Activated naive CD8-positive, alpha-beta T cell treated with anti-CD3 and anti-CD28 coated beads, Interleukin-2, amount 50 U/mL, for 24 hours (primary cell): ENCODE measurements at regions not wholly inside any gene's neighbourhood (a gene's known extent, or its start where the extent isn't known, plus 50 kb on each side); places are given as distances from the start of the nearest gene placed in this dataset.
"Not testable (repeated sequence)": the region's sequence is repeated elsewhere in the genome, so short reads cannot be mapped to it uniquely, and the experiment has no call there.

Source experiments
- ATAC-seq: fragments of 150-1000 bp; cut with Tn5 transposase; one replicate; pipeline ENCODE4 v1.10.0; 2021
- DNase-seq: peaks from one replicate; pipeline ENCODE4 v3.0.0; 2021
- H3K27ac Mint-ChIP-seq: one replicate; pipeline ENCODE4 v1.8.0; 2021; ENCODE audit warnings: mild to moderate bottlenecking, mixed read lengths
- H3K27me3 Mint-ChIP-seq: one replicate; pipeline ENCODE4 v1.8.0; 2021; ENCODE audit warnings: mixed read lengths
- H3K36me3 Mint-ChIP-seq: one replicate; pipeline ENCODE4 v1.8.0; 2021; ENCODE audit warnings: low read depth, mixed read lengths
- H3K4me1 Mint-ChIP-seq: one replicate; pipeline ENCODE4 v1.8.0; 2021; ENCODE audit warnings: mixed read lengths
- H3K4me3 Mint-ChIP-seq: one replicate; pipeline ENCODE4 v1.8.0; 2021; ENCODE audit warnings: mild to moderate bottlenecking, moderate library complexity, mixed read lengths
- H3K9me3 Mint-ChIP-seq: one replicate; pipeline ENCODE4 v1.8.0; 2021; ENCODE audit warnings: mixed read lengths

DNA sequence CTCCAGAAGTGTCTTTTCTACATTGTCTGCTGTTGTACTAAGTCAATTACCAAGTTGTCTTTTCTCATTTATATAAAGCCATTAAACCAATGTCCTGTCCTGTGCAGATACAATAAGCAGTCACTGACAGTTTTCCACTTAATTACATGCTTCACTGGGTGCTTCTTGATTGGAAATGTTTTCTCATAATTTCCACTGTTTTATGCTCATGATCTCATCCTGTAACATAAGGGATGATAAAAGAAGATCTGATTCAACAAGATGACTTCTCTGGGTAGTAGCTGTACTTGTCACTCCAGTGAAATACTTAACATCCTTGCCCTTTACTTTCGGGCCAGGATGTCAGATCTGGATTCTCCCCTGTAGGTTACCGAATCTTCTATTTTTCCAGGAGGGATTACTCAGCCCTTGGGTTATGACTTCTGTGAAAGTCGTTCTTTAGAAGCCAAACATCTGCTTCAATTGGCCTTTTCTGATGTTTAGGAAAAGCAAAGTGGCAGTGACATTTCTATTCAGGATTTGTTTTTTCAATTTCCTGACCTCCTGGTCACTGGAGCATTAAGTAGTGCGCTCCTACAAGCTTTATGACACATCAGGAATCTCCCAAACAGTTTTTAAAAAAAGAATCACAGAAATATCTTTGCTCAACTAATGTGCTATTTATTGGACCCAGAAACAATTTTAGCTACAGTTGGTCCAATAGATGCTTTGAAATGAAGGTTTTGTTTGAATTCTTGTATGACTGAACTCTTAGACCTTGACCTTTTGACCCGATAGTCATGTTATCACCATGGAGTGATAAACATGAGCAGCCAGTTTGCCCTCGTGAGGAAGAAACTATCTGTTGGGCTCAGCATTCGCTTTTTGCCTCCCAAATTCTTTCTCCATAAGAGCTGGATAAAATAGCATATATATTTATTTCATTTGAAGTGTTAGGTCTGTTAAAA is 234.5 kb upstream of the SSTR1 start:
- peaks cover 2% of the 10 kb centered on the region for H3K27me3 Mint-ChIP-seq
- H3K9me3 Mint-ChIP-seq = no peaks in the 10 kb centered on the region
- ATAC-seq = no peak
- H3K4me3 Mint-ChIP-seq = no peak overlapping the region
- H3K27ac Mint-ChIP-seq = no peak overlapping the region
- no peak for DNase-seq
- peaks cover 4% of the 10 kb centered on the region for H3K4me1 Mint-ChIP-seq
- H3K36me3 Mint-ChIP-seq = no peaks in the 10 kb centered on the region

DNA sequence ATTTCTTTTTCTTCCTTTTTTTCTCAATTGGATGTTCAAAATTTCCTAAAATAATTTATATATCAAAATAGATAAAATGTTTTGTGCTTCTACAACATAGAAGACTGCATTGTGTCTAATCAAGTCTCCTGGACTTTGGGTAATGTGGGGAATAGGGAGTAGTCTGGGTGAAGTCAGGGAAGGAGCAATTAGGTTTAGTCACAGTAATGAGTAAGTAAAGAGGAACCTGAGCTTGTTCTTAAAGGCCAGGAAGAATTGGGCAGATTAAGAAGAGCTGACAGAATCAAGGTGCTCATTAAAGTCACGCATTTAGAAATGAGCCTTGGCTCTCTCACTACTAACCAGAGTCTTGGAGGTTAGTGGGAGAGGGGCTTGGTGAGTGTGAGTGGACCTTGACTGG is 233.3 kb upstream of the SSTR1 start:
- Mint-ChIP-seq H3K9me3 (no peaks in the 10 kb centered on the region), H3K4me1 (peaks cover 4% of the 10 kb centered on the region), H3K27ac (no peak overlapping the region), H3K4me3 (no peak overlapping the region), H3K36me3 (no peaks in the 10 kb centered on the region), H3K27me3 (peaks cover 2% of the 10 kb centered on the region)
- DNase-seq (no peak), ATAC-seq (no peak)

DNA sequence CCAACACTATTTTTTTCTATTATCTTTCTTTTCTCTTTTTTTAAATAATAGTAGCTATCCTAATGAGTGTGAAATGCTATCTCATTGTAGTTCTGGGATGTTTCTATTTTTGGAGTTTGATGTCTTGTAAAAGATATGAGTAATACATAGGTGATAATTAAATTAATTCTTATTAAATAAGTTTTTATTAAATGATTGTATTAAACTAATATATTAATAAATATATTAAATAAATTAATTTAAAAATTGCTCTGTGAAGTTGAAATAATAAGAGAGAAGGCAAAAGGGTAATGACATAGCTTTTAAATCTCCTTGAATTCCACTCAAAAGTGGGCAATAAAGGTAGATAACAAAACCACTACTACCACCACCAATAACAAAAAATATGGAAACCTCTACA is 230.2 kb upstream of the SSTR1 start:
- H3K4me3 Mint-ChIP-seq = no peak overlapping the region
- H3K4me1 Mint-ChIP-seq = no peaks in the 10 kb centered on the region
- peaks cover 2% of the 10 kb centered on the region for H3K36me3 Mint-ChIP-seq
- no peak for ATAC-seq
- H3K27ac Mint-ChIP-seq = no peak overlapping the region
- no peak for DNase-seq
- H3K9me3 Mint-ChIP-seq = peaks cover 11% of the 10 kb centered on the region
- peaks cover 2% of the 10 kb centered on the region for H3K27me3 Mint-ChIP-seq

DNA sequence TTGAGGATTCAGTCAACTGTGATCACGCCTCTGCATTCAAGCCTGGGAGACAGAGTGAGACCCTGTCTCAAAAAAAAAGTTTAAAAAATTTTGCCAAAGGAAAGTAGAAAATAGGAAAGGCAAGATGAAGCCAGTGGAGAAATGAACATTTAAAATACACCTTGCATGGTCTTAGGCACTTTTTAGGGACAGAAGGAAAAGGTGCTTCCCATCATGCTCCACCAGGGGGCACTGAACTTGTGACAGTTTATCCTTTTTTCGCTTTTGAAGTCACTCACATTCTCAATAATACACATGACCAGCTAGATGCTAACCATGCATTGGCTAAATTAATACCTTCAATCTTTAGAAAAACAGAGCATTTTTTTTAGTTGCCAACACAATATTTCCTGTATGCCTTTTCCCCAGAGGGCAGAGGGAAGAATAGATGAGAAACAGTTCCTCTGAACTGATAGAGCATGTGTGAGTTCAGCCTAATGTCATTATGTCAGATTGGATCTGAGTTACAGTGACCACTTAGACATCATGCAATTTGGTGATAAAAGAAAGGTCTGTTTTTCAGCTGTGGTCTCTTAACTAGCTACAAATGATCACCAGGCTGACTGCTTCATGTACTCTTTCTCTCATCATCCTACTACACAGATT is 221.8 kb upstream of the SSTR1 start:
- DNase-seq (peak; percentile 42), ATAC-seq (no peak)

DNA sequence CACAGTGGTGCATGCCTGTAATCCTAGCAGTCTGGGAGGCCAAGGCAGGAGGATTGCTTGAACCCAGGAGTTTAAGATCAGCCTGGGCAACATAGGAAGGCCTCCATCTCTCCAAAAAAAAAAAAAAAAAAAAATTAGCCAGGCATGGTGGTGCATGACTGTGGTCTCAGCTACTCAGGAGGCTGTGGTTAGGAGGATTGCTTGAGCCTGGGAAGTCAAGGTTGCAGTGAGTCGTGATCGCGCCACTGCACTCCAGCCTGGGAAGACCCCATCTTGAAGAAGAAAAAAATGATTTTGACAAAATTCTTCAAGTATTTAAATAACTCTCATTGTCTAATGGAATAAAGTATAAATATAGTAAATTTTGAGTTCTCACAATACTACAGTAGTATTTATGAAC is 219.2 kb upstream of the SSTR1 start:
- H3K27me3 Mint-ChIP-seq = no peaks in the 10 kb centered on the region
- H3K9me3 Mint-ChIP-seq = no peaks in the 10 kb centered on the region
- ATAC-seq = no peak
- H3K27ac Mint-ChIP-seq = no peak overlapping the region
- H3K36me3 Mint-ChIP-seq = no peaks in the 10 kb centered on the region
- peaks cover 5% of the 10 kb centered on the region for H3K4me1 Mint-ChIP-seq
- H3K4me3 Mint-ChIP-seq = no peak overlapping the region
- DNase-seq = no peak

More for the DNA sequence above, 221.8 kb upstream of the SSTR1 start:
- H3K27me3 Mint-ChIP-seq = no peaks in the 10 kb centered on the region
- H3K4me3 Mint-ChIP-seq = no peak overlapping the region
- peaks cover 5% of the 10 kb centered on the region for H3K9me3 Mint-ChIP-seq
- no peaks in the 10 kb centered on the region for H3K36me3 Mint-ChIP-seq
- H3K27ac Mint-ChIP-seq = no peak overlapping the region
- peaks cover 5% of the 10 kb centered on the region for H3K4me1 Mint-ChIP-seq

DNA sequence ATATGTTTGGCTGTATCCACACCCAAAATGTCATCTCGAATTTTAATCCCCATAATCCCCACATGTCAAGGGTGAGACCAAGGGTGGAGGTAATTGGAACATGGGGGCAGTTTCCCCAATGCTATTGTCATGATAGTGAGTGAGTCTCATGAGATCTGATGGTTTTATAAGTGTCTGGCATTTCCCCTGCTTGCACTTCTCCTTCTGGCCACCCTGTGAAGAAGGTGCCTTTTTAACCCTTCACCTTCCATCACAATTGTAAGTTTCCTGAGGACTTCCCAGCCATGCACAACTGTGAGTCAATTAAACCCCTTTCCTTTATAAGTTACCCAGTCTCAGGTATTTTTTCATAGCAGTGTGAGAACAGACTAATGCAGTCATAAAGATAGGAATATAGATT is 216.7 kb upstream of the SSTR1 start:
- Mint-ChIP-seq H3K9me3 (peaks cover 4% of the 10 kb centered on the region), H3K36me3 (no peaks in the 10 kb centered on the region), H3K4me3 (no peak overlapping the region), H3K27me3 (no peaks in the 10 kb centered on the region), H3K4me1 (peaks cover 3% of the 10 kb centered on the region), H3K27ac (no peak overlapping the region)
- ATAC-seq (no peak), DNase-seq (no peak)

DNA sequence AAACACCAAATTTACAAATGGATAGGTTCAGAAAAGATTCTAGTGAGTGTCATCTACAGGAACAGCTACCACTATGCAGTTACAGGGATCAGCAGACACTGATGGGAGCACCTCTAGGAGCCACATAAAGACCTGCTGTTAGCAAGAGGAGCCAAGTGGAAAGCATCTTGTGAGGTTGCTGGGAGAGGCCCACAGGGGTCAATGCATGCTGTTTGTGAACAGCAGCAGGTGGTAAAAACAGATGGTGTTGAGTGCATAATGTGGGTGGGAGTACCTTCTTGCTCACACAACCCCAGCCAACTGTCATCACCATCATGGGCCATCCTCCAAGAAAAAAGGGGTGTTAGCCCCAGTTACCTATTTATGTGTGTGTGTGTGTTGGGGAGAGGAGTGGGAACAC is 215.2 kb upstream of the SSTR1 start:
- Mint-ChIP-seq H3K27ac (no peak overlapping the region), H3K27me3 (no peaks in the 10 kb centered on the region), H3K4me1 (no peaks in the 10 kb centered on the region), H3K9me3 (peaks cover 4% of the 10 kb centered on the region), H3K36me3 (no peaks in the 10 kb centered on the region), H3K4me3 (no peak overlapping the region)
- ATAC-seq (no peak), DNase-seq (no peak)

DNA sequence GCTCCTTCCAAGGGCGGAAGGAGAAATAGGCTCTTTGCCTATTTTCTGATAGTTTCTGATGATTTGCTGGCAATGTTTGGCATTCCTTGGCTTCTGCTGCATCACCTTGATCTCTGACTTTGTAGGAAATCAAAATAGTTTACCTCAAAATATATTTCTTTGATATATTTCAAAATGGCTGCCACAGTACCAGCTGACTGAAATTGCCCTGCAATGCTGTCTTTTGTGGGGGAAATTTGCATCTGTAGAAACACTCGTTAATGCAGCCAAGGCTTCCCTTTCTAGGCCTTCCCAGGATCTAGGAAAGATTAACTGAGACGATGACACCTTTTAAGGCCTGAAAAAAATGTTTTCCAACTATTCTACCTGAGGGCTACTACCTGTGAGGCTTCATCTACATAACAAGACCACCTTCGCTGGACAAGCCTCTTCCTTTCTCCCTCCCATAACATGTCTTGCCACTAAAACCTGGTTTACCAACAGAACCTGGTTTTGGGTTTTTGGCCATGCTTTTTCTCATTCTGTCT is 212.8 kb upstream of the SSTR1 start:
- no peaks in the 10 kb centered on the region for H3K4me1 Mint-ChIP-seq
- H3K36me3 Mint-ChIP-seq = no peaks in the 10 kb centered on the region
- DNase-seq (no peak), ATAC-seq (no peak)
- no peak overlapping the region for H3K4me3 Mint-ChIP-seq
- H3K27ac Mint-ChIP-seq = no peak overlapping the region
- no peaks in the 10 kb centered on the region for H3K27me3 Mint-ChIP-seq
- H3K9me3 Mint-ChIP-seq = peaks cover 4% of the 10 kb centered on the region

DNA sequence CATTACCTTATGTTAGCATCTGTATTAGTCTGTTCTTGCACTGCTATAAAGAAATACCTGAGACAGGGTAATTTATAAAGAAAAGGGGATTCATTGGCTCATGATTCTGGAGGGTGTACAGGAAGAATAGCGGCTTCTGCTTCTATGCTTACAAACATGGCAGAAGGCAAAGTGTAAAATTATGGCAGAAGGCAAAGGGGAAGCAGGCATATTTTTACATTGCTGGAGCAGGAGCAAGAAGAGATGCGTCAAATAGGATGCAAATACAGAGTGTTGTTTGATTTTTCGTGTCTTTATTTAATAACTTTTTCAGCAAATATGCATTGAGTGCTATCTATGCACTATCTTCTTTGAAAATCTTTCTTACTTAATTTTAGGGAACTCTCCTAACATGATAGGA is 210.7 kb upstream of the SSTR1 start:
- H3K36me3 Mint-ChIP-seq = no peaks in the 10 kb centered on the region
- no peak overlapping the region for H3K27ac Mint-ChIP-seq
- peaks cover 4% of the 10 kb centered on the region for H3K9me3 Mint-ChIP-seq
- no peak overlapping the region for H3K4me3 Mint-ChIP-seq
- no peaks in the 10 kb centered on the region for H3K27me3 Mint-ChIP-seq
- H3K4me1 Mint-ChIP-seq = no peaks in the 10 kb centered on the region
- ATAC-seq (no peak), DNase-seq (no peak)

DNA sequence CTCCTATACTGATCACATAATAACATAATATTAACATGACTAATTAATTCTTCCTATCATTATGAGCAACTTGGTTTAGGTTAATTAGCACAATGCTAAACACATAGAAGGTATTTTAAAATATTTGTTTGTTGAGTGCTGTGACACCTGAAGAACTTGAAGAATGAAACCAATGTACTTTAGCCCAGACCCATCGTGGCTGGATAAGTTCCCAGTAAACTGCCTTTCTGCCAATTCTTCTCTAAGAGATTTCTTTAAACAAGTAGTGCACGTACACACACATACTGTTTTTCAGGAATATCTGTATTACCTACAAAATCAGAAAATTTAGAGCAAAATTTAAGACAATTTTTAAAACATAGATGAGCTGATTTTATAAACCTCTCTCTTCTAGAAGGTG is 207.4 kb upstream of the SSTR1 start:
- ATAC-seq = no peak
- no peaks in the 10 kb centered on the region for H3K4me1 Mint-ChIP-seq

DNA sequence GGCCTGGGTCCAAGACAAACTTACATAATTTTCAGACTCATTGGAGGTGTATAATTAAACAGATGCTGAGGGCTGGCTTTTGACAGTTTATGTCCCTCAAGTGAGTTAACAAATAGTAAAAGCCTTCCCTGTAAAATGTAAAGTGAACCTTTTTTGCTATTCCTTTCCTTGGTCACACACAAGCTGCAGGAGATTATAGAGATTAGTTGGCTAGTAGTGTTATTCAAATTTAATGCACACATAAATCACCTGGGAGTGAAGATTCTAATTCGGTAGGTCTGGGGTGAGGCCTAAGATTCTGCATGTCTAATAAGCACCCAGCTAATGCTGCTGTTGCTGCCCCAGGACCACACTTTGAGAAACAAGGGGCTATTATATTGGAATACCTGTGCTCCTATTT is 206.2 kb upstream of the SSTR1 start:
- H3K36me3 Mint-ChIP-seq = no peaks in the 10 kb centered on the region
- H3K4me3 Mint-ChIP-seq = no peak overlapping the region
- no peaks in the 10 kb centered on the region for H3K9me3 Mint-ChIP-seq
- no peak overlapping the region for H3K27ac Mint-ChIP-seq
- ATAC-seq (no peak), DNase-seq (no peak)
- no peaks in the 10 kb centered on the region for H3K4me1 Mint-ChIP-seq
- no peaks in the 10 kb centered on the region for H3K27me3 Mint-ChIP-seq

More for the DNA sequence above, 207.4 kb upstream of the SSTR1 start:
- no peak for DNase-seq
- Mint-ChIP-seq H3K27ac (no peak overlapping the region), H3K4me3 (no peak overlapping the region), H3K9me3 (peaks cover 1% of the 10 kb centered on the region), H3K27me3 (no peaks in the 10 kb centered on the region), H3K36me3 (no peaks in the 10 kb centered on the region)

DNA sequence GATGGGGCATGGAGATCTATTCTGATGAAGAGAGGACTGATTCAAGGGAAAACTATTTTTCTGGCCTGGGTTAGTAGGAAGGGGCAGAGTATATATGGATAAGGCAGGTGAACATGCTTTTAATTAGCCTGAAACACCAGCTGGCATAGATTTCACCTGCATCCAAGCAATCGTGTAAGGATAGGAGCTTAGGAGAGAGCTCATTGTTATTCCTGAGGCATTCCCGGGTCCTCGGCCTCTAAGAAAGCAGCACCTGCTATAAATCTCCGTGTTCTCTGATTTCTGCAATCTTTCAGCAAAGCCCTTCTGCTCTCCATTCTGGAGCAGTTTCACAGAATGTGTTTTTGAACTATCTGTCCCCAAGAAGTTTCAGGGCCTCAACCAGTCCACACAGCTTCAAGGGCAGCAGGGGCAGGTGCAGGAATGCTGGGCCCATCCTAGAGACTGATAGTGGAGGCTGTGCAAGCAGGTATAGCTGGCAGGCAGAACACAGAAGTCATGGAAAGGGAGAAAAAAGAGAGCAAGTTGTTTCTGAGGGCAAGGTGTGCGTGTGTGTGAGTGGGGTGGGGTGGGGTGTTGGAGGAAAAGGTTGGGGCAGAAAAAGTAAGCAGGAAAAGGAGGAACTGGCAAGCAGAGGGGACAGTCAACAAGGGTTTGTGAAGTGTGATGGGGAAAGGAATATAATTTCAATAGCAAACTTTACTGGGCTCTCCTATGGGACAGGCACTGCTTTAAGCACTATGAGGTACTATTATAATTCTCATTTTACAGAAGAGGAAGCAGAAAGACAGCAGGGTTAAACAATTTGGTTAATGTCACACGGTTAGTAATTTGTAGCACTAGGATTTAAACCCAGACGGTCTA is 203.7 kb upstream of the SSTR1 start:
- Mint-ChIP-seq H3K9me3 (no peaks in the 10 kb centered on the region), H3K4me3 (no peak overlapping the region), H3K27me3 (no peaks in the 10 kb centered on the region), H3K36me3 (no peaks in the 10 kb centered on the region), H3K4me1 (no peaks in the 10 kb centered on the region), H3K27ac (no peak overlapping the region)
- DNase-seq (no peak), ATAC-seq (no peak)

DNA sequence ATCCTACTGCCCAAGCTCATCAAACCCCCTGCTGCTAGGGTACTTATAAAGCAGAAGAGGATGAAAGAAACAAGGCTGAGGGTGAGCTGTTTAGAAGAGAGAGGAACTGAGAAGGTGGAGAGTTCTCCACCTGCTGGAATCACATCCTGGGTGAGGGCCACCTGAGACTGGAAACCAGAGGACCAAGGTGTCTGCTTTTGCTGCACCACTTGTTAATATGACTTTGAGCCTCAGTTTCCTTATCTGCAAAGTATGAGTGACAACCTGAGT is 203.2 kb upstream of the SSTR1 start:
- Mint-ChIP-seq H3K27ac (no peak overlapping the region), H3K4me1 (no peaks in the 10 kb centered on the region), H3K27me3 (no peaks in the 10 kb centered on the region), H3K9me3 (no peaks in the 10 kb centered on the region), H3K36me3 (no peaks in the 10 kb centered on the region), H3K4me3 (no peak overlapping the region)
- DNase-seq = no peak
- ATAC-seq = no peak

DNA sequence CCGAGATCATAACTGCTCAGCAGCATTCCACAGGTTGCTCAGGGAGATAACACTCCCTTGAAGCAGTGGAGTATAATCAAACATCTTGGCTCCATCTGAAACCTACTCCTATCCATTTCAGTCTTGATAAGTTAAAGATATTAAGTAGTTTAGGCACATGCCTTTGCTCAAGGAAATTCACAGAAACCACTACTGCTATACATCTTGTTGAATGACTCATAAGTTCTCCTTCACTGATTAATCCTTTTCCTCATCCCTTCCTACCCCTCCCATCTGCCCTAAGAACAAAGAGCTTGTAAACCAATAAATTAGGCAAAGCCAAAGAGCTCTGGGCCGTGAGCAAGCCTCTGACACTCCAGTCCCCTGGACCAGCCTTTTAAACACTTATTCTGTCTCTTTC is 196.5 kb upstream of the SSTR1 start:
- not testable (repeated sequence) for H3K4me1 Mint-ChIP-seq, DNase-seq, ATAC-seq, H3K27ac Mint-ChIP-seq, H3K4me3 Mint-ChIP-seq, H3K36me3 Mint-ChIP-seq, H3K27me3 Mint-ChIP-seq
- H3K9me3 Mint-ChIP-seq = peaks cover 31% of the 10 kb centered on the region
